Cardiac septum (tissue), 1 donor: ENCODE measurements at regions not wholly inside any gene's neighbourhood (a gene's known extent, or its start where the extent isn't known, plus 50 kb on each side); places are given as distances from the start of the nearest gene placed in this dataset.
"Not testable (repeated sequence)": the region's sequence is repeated elsewhere in the genome, so short reads cannot be mapped to it uniquely, and the experiment has no call there.

Source experiments
- DNase-seq: peaks from one replicate; pipeline ENCODE4 v3.0.0-alpha.2; 2020; ENCODE audit warnings: low spot score
- intact Hi-C: fragments of 100-400 bp; cut with DNase I; formaldehyde crosslinking; loops from one replicate; pipeline ENCODE4 v1.14.0; 2022
- donor health status: DM: no; HTN: no; CAD: no.

DNA sequence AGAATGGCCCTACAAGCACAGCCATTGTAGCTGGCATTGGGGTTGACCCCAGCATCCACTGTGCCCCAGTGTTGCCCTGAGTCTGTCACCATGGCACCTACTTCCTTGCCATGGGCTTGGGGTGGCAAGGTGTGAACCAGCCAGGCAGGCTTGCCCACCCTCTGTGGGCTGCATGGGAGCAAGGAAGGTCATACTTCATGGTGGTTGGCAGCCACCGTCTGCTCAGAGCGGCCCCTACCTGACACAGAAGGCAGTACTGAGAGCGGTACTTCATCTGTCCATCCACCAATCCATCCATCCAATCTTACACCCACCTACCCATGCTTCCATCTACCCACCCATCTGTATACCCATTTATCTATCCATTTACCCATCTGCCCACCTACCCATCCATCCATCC lies 160.1 kb downstream of the KIF26A start:
- intact Hi-C loops: no loop called here
- DNase-seq: no peak

DNA sequence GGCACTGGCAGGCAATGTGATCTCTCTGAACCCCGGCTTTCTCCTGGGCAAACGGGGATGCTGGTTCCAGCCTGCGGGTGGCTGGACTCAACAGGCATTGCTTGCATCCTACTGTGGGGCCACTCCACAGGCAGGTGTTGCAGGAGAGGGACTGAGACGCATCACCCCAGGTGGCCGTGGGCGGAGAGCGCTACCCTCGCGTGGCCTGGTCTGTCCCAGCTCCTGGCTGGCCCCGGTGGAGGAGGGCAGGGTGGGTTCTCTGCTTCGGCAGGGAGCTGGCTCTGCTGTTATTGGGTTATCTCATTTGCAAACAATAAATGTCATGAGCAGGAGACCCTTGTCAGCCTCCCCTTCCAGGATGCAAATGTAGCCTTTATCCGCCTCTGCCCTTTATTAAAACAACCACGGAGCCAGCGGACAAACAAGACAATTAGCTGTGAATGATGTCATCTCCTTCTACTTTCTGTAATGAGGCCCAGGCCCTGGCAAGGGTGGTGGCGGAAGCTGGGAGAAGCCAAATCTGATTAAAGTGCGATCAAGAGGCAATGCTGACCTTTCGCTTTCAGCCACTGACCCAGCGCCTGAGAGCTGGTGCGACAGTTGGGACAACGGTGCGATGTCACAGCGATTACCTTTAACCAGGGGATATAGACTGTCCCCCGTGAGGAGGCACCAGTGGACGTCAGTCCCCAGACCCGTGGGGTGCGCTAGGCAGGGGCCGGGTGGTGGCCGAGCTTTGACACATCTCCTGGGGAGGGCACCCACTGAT lies 161.8 kb downstream of the KIF26A start:
- no peak for DNase-seq
- intact Hi-C loops: no loop called here

DNA sequence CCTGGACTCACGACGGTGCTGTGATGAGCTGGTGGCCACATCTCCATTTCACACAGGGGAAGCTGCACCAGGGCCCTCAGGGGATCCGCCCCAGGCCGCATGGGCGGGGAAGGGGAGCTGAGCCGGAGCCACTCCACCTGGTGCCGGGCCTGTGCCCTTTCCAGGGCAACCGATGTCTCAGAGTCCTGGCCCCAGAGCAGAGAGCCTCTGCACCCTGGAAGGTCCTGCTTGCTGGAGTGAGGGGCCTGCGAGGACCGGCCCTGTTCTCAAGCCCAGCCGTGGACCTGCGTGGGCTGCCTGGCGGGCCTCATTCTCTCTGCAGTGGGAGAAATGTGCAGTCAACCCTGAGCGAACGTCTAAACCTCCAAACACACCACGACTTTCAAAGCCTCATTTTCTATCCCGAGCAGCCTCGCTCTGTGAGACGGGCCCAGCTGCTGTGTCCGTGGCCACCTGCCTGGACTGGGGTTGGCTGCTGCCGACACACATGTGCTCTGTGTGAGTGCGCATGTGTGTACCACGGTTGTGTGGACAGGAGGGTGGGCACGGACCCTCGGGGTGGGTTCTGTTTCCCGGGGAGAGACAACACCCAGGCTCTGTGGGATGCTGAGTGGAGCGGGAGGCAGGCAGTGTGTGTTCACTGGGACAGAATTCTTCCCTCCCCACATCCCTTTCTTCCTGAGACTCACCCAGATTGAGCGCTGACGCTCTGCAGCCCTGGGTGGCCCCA lies 163.5 kb downstream of the KIF26A start:
- intact Hi-C loops: no loop called here
- no peak for DNase-seq

DNA sequence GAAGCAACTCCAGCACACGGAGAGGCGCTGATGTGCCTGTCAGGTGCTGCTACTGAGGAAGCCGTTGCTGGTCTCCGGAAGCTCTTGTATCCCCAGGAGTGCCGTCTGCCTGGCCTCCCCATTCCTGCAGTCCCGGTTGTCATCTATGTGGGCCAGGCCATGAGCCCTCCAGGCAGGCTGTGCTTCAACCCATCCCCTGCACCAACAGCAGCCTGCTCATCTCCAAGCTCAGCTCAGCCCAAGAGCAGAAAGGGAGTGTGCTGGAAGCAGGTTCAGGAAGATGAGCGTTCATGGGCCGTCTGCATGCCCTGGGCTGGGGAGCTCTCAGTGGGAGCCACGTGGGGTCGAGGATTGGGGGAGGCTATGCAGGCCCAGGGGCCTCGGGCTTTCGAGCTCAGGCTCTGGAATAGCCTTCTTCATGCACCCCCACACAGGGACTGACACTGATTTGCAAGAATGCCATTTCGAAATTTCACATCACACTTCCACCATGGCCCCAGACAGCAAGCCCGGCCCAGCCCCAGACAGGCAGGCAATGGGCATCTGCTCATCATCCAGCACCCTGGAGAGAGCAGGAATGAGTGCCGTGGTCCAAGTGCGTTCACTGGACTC lies 164.5 kb downstream of the KIF26A start:
- DNase-seq: no peak
- intact Hi-C loops: no loop called here

DNA sequence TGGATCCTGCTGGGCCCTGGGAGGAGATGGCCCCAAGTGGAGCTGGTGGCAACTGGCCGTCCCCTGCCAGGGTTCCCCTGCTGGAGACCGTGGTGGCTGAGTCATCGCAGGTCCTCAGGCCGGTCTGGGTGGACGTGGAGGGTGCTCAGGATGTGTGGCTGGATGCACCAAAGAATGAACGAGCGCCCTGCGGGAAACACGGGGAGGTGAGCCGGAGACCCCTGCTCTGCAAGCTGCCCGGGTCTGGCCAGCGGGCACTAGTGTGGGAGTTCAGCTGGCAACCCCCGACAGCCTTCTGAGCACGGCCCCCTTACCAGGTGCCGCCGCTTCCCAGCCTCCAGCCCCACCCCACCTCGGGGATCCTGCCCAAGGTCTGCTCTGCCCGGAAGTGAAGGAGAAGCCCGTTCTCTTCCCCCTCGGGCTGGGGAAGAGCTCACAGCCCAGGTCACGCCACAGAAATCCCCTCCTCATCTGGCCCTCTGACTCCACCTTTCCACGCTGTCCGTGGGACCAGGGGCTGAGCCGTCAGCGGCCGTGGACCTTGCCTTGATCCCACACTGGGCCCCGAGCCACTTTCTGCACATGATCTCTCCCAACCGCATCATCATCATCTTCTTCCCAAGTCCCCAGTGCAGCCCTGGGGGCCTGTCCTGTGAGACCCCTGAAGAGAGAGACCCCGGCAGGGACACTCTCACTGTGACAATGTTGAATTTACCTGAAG lies 165.5 kb downstream of the KIF26A start:
- no peak for DNase-seq
- intact Hi-C loops: no loop called here

DNA sequence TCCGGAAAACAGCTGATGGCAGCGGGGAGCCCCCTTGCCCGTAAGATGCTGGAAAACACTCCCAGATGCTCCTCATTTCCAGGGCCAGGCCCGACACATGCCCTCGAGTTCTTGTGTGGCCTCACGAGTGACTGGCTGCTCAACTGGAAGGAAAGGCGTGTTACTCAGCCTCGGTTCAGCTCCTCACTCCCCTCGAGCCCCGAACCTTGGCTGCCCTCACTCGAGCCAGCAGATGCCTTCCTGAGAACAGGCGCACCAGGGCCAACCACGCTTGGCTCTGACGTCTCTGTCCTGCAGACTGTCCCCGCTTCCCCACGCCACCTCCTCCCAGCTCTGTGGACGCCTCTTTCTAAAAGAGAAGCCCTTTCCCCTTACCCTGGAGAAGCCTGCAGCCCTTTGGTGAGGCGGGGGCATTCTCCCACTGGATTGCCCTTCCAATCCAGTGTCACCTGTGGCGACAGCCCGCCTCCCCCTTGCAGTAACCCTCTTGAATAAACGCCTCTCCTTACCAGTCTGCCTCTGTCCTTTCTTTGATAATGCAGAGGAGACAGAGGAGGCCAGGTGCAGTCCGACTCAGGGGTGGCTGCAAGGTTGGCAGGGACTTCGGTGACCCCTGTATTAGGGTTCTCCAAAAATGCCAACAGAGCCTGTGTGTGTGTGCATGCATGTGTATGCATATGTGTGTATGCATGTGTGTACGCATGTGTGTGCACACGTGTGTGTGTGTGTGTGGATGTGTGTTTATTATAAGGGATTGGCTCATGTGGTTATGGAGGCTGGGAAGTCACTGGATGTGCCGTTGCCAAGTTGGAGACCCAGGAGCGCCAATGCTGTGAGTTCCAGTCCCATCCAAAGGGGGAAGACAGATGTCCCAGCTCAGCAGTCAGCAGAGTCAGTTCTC lies 166.3 kb downstream of the KIF26A start:
- intact Hi-C loops: no loop called here
- no peak for DNase-seq

DNA sequence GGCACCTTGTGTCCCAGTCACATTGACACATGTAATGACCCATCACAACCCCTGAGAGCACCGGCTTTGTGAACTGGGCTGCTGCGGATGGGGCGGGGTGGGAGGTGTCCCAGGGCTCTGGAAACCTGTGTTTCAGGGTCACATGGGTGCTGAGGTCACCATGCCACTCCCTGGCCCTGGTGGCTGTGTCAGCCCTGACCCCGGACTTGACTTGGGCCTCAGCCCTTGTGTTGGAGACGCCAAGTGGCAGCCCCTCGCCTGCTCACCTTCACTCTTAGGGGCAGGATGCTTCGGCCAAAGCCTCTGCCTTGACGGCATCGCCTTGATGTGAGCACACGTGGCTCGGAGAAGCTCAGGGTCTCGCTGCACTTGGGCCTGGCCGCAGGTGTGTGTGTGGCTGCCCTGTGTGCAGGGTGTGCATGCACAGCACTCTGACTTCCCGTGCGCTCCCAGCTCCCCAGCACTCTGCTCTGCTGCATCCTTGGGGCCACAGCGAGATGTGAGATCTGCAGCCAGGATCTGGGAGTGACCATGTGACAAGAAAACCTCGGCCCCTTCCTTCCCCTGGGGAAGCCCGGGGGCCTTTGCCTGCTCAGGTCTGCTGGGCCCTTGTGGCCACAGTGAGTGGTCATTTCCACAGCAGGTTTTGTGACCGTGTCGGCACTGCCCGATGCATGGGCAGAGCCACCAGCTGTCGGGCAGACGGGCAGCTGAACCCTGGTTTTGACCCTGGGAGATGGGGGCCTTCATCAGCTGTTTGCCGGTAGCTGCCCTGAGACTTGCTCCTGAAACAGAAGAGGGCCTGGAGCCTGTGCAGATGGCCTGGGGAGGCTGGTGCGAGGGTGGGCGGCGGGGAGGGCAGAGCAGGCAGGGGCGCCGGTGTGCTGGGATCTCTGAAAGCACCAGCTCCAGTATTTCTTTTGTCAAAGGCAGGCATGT lies 167.4 kb downstream of the KIF26A start:
- intact Hi-C loops: no loop called here
- no peak for DNase-seq

DNA sequence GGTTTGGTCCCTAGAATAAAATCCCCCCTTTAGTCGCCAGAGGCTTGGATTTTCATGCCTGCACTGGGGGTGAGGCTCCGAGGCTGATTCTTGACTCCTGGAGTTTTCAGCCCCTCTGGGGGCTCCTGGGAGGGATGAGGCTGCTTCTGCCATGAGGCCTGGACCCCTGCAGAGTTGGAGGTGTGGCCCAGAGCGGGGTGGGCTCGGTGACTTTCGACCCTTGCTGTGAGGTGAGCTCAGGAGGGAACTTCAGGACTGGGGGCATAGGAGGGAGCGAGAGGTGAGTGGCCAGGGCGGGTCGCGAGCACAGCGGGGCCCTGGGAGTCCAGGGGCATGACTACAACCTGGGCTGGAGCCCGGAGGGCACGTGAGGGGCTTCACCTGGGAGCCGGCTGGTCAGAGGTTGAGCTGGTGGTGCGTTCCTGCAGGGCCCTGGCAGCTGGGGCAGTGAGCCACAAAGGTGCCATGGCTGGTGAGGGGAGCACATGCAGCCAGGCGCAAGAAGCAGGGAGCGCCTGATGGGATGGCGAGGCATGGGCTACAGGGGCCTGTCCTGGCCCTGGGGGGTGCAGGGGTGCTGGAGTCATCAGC lies 168.2 kb downstream of the KIF26A start:
- peak; percentile 53 for DNase-seq
- intact Hi-C loops: no loop called here

DNA sequence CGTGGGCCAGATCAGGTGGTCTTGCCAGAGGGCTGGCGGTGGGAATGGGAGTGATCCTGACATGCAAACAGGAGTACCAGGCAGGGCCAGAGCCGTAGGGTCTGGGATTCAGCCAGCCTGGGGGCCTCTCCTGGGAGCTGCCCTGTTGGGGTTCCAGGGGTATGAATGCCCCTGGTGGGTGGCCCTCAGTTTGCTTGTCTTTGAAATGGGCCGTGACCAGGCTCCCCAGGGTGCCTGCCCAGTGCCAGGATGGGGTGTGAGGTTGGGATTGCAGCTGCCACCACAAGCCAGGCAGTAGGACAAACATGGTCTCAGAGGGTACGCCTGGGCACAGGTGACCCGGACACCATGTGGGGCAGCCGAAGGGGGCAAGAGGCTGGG lies 168.8 kb downstream of the KIF26A start:
- peak; percentile 62 for DNase-seq
- intact Hi-C loops: no loop called here

DNA sequence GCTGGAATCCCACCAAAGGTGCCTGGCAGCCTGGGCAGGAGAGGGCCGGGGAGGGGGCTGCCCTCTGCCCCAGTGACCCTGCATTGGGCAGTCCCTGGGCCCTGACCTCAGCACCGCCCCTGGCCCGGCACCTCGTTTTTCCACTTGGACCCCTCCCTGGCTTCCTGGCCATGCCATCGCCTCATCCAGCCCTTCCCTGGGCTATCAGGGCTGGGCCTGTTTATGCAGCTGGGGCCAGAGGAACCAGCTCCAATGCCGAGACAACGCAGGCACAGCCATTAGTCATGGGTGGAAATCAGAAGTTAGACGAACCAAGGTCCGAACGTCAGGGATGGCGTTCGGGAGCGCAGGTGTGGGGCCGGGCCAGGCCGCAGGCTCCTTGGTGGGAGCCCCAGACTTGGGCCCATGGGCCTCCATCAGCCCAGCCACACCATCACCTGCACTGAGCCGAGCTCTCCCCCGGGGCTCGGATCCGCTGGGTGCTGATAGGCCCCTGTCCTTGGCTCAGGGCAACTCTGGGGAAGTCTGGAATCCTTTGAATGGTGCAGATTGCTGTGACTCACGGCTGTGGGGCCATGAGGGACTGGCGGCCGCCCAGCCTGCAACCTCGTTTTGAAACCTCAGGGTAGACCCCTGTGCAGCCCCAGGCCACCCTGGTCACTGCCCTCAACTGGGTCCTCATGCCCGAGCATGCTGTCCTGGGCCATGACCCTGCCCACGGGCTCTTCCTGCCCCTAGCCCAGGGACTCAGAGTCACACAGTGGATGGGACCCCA lies 169.4 kb downstream of the KIF26A start:
- intact Hi-C loops: no loop called here
- DNase-seq: peak; percentile 47

DNA sequence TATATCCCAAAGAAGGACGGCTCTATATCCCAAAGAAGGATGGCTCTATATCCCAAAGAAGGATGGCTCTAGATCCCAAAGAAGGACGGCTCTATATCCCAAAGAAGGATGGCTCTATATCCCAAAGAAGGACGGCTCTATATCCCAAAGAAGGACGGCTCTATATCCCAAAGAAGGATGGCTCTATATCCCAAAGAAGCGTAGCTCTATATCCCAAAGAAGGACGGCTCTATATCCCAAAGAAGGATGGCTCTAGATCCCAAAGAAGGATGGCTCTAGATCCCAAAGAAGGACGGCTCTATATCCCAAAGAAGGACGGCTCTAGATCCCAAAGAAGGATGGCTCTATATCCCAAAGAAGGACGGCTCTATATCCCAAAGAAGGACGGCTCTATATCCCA lies 170.1 kb downstream of the KIF26A start:
- intact Hi-C loops, DNase-seq: not testable (repeated sequence)

DNA sequence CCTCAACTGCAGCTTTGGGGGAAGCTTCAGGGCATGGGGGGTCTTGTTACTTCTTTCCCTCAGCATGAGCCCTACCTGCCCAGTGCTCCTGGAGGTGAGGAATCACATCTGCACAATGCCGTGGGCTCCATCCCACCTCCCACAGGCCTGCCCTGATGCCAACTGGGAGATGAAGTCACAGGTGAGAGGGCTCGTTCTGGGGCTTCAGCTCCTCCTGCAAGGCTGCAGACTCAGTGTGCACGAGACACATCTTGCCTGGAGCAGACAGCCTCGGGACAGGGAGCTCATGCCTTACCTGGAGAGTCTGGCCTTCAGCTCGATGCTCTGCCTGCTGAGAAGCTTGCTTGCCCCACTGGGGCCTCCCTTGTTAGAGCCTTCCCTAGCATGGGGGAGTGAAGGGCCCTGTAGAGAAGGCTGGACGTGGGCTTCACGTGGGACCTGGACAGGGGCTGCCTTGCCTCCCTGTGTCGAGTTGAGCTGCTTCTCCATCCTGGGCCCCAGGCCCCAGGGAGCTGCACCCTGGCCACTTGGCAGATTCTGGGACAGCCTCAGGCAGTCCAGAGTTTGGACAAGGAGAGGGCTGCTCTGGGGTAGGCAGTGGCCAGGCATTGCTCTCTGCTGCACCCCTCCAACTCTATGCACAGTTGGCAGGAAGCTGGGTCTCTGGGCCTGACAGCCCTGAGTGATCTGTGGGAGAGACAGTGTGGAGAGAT lies 171.4 kb downstream of the KIF26A start:
- intact Hi-C loops: no loop called here
- DNase-seq: peak; percentile 57

DNA sequence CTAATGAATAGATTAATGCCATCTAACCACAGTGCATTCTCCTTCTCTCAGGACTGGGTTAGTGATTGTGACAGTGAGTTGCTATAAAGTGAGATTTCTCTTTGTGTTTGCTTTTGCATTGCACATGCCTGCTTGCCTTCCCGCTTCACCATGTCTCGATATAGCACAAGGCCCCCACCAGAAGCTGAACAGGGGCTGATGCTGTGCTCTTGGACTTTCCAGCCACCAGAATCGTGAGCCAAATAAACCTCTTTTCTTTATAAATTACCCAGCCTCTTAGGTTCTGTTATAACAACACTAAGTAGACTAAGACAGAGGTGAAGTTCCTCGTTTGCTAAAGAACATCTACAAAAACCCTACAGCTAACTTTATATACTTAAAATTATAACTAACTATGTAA lies 173.0 kb downstream of the KIF26A start:
- DNase-seq: no peak
- intact Hi-C loops: no loop called here

DNA sequence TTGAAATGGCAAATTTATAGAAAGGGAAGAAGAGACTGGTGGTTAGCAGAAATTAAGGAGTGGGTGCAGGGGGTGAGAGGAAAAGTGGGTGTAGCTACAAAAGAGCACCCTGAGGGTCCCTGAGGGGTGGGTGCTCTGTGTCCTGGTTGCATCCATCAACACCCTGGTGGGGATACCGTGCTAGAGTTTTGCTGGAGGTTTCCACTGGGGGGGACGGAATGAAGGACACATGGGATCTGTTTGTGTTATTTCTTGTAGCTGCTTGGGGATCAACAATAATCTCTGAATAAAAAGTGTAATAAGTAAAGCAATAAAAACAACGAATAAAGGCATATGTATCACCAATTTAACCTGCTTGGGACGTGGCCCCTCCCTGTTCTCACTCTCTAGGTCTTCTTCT lies 175.3 kb downstream of the KIF26A start:
- intact Hi-C loops: no loop called here
- no peak for DNase-seq

DNA sequence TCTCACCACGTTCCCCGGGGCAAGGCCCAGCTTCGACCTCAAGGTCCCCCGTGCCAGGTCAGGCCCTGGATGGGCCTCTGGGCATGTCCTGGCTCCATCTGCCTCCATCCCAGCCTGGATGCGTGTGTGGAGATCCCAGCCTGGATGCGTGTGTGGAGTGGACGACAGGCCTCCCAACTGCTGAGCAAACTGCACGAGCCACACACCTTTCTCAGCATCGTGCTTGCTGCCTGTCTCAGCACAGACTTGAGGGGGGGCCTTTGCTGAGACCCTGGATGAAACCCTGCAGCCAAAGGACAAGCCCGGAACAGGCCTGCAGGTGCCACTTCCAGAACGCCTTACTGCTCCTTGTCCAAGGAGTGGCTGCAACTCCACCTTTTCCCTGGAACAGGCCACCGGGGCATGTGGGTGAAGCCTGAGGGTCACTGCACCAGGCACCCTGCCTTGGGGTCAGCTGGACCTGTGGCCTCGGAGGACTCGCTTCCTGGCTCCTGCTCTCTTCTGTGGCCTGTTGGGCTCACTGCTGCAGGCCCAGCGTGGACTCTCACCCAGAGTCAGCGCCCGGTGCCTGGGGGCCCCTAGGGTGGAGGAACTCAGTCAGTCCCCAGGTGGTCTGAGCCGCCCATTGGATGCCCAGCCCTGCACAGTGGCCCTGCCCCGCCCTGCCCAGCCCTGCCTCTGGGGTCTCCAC lies 176.0 kb downstream of the KIF26A start:
- intact Hi-C loops: no loop called here
- DNase-seq: peak; percentile 71

DNA sequence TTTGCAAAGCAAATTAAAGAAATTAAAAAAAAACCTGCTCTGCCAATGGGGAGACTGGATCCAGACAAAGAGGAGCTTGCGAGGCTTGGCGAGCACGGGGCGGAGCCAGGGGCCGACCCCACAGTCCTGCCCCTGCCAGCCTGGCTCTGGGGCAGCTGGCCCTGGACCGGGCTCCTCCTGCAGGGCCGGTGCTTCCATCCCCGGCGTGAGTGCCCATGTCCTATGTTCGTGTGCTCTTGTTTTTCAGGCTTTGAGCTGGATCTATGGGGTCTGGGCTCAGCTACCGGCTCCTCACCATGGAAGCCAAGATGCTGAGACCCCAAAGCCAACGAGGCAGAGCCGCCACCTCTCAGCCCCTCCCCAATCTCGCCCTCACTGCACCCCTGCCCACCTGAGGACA lies 176.8 kb downstream of the KIF26A start:
- intact Hi-C loops: no loop called here
- peak; percentile 58 for DNase-seq
